ENCODE measurements at regions not wholly inside any gene's neighbourhood (a gene's known extent, or its start where the extent isn't known, plus 50 kb on each side); places are given as distances from the start of the nearest gene placed in this dataset.

DNA sequence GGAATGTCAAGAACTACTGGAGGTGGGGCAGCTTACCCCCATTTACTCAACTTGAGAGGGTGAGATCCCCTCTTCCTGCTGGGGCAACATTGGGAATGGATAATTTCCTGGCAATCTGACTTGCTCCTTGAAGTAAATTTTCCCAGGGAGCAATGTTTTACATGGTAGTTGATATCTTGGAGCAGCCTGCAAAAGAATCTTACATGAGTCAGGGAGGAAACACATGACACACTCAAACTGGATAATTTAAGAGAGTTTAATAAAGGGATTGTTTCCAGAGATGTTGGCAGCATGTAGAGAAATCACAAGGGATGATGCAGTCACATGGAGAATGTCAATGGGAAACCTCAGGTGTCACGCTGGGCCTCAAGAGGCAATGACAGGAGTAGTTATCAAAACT, 212.5 kb downstream of the GAS1 start:
- Histone ChIP-seq H3K4me1 (ENCODE audit: low read length) (no peaks in the 10 kb centered on the region), H4K20me1 (ENCODE audit: insufficient read depth, low read length) (no peaks in the 10 kb centered on the region), H3K9ac (ENCODE audit: low read length) (no peak overlapping the region), H3K27ac (ENCODE audit: low read length) (no peak overlapping the region), H3K79me2 (ENCODE audit: low read length) (no peaks in the 10 kb centered on the region), H3K9me3 (ENCODE audit: insufficient read depth, low read length) (no peaks in the 10 kb centered on the region), H2AFZ (ENCODE audit: low read depth, low read length) (no peak overlapping the region), H3K4me2 (ENCODE audit: low read length) (no peak overlapping the region), H3K4me3 (ENCODE audit: low read length) (no peak overlapping the region), H3K27me3 (ENCODE audit: low read depth, low read length) (no peaks in the 10 kb centered on the region), H3K36me3 (replicated peaks; ENCODE audit: low read depth, low read length) (no peaks in the 10 kb centered on the region)
- TF ChIP-seq EZH2phosphoT487 (IDR thresholded peaks at IDR 0.05; ENCODE audit: low read depth): no peak
- TF ChIP-seq, protein P1, sequence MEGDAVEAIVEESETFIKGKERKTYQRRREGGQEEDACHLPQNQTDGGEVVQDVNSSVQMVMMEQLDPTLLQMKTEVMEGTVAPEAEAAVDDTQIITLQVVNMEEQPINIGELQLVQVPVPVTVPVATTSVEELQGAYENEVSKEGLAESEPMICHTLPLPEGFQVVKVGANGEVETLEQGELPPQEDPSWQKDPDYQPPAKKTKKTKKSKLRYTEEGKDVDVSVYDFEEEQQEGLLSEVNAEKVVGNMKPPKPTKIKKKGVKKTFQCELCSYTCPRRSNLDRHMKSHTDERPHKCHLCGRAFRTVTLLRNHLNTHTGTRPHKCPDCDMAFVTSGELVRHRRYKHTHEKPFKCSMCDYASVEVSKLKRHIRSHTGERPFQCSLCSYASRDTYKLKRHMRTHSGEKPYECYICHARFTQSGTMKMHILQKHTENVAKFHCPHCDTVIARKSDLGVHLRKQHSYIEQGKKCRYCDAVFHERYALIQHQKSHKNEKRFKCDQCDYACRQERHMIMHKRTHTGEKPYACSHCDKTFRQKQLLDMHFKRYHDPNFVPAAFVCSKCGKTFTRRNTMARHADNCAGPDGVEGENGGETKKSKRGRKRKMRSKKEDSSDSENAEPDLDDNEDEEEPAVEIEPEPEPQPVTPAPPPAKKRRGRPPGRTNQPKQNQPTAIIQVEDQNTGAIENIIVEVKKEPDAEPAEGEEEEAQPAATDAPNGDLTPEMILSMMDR (IDR thresholded peaks at IDR 0.05; ENCODE audit: low read depth, low read length): no peak

DNA sequence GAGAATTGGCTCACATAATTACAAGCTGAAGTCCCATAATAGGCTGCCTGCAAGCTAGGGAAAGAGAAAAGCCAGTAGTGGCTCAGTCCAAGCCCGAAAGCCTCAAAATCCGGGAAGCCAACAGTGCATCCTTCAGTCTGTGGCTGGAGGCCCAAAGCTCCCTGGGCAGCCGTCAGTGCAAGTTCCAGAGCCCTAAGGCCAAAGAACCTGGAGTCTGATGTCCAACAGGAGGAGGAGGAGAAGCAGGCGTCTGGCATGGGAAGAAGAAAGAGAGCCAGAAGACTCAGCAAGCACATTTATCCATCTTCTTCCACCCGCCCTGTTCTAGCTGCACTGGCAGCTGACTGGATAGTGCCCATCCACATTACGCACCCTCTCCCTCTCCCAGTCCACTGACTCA, 213.4 kb downstream of the GAS1 start:
- Histone ChIP-seq H3K36me3 (replicated peaks; ENCODE audit: low read depth, low read length) (no peaks in the 10 kb centered on the region), H2AFZ (ENCODE audit: low read depth, low read length) (no peak overlapping the region), H3K79me2 (ENCODE audit: low read length) (no peaks in the 10 kb centered on the region), H3K27me3 (ENCODE audit: low read depth, low read length) (no peaks in the 10 kb centered on the region), H3K9me3 (ENCODE audit: insufficient read depth, low read length) (no peaks in the 10 kb centered on the region), H4K20me1 (ENCODE audit: insufficient read depth, low read length) (no peaks in the 10 kb centered on the region), H3K27ac (ENCODE audit: low read length) (no peak overlapping the region), H3K9ac (ENCODE audit: low read length) (no peak overlapping the region), H3K4me3 (ENCODE audit: low read length) (no peak overlapping the region), H3K4me2 (ENCODE audit: low read length) (no peak overlapping the region), H3K4me1 (ENCODE audit: low read length) (no peaks in the 10 kb centered on the region)
- TF ChIP-seq EZH2phosphoT487 (IDR thresholded peaks at IDR 0.05; ENCODE audit: low read depth): no peak
- TF ChIP-seq, protein P1 (IDR thresholded peaks at IDR 0.05; ENCODE audit: low read depth, low read length): no peak

DNA sequence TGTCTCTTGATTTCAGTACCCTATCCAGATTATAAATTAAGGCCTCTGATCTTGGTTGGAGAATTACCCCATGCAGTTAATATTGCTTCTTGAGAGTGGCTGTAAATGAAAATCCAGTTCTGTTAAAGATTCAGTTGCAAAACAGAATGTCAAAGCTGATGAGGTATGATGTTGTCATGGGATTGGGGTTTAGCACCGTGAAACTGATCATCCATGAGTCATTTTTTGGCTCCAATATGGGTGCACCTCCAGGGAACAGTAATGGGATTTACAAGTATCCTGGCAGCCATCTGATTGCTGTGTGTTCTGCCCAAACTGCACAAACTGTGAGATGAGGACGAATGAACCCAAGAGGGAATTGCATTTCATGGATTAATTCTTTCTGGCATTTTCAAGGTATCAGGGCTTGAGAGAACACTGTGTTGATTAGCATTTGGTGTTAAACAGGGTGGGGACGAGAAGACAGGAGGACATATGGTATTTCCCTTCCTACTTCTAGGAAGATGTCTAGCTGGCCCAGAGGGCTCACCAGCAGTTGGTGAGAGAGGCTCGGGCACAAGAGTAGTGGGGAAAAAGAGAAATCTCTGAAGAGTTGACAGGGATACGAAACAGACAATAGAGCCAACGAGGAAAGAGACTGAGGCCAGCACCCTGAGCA, 214.7 kb downstream of the GAS1 start:
- no peak overlapping the region for H3K27ac ChIP-seq (ENCODE audit: low read length)
- no peak overlapping the region for H3K9ac ChIP-seq (ENCODE audit: low read length)
- H3K4me1 ChIP-seq (ENCODE audit: low read length): no peaks in the 10 kb centered on the region
- no peaks in the 10 kb centered on the region for H3K36me3 ChIP-seq (replicated peaks; ENCODE audit: low read depth, low read length)
- TF ChIP-seq, protein P1 (IDR thresholded peaks at IDR 0.05; ENCODE audit: low read depth, low read length): no peak
- no peak for TF ChIP-seq EZH2phosphoT487 (IDR thresholded peaks at IDR 0.05; ENCODE audit: low read depth)
- H3K9me3 ChIP-seq (ENCODE audit: insufficient read depth, low read length): no peaks in the 10 kb centered on the region
- no peaks in the 10 kb centered on the region for H4K20me1 ChIP-seq (ENCODE audit: insufficient read depth, low read length)
- H3K4me2 ChIP-seq (ENCODE audit: low read length): no peak overlapping the region
- no peak overlapping the region for H2AFZ ChIP-seq (ENCODE audit: low read depth, low read length)
- H3K79me2 ChIP-seq (ENCODE audit: low read length): no peaks in the 10 kb centered on the region
- H3K27me3 ChIP-seq (ENCODE audit: low read depth, low read length): no peaks in the 10 kb centered on the region
- H3K4me3 ChIP-seq (ENCODE audit: low read length): no peak overlapping the region

DNA sequence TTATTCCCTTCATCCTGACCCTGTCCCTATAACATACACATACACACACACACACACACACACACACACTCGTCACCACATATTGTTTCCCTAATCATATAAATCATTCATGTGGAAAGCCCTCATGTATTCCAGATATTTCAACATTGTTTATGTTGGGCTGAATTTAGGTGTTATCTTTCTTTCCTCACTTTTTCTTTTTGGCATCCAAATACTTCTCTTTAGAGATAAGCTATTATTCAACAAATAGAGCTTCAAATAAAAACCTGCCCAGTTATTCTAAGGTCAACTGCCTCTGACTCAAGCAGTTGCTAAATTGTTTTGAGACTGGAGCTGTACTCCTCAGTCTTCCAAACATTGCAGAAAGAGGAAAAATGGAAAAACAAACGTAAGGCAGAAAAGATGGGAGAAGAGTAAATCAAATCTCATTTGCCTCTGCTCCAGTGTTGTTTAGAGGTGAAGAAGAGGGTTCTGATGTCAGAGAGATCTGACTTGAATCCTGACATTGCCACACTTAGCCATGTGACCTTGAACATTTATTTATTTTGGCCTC, 215.7 kb downstream of the GAS1 start:
- Histone ChIP-seq H3K36me3 (replicated peaks; ENCODE audit: low read depth, low read length) (no peaks in the 10 kb centered on the region), H3K79me2 (ENCODE audit: low read length) (no peaks in the 10 kb centered on the region), H2AFZ (ENCODE audit: low read depth, low read length) (no peak overlapping the region), H3K27me3 (ENCODE audit: low read depth, low read length) (no peaks in the 10 kb centered on the region), H3K27ac (ENCODE audit: low read length) (no peak overlapping the region), H3K9ac (ENCODE audit: low read length) (no peak overlapping the region), H3K4me1 (ENCODE audit: low read length) (no peaks in the 10 kb centered on the region), H3K4me3 (ENCODE audit: low read length) (no peak overlapping the region), H3K9me3 (ENCODE audit: insufficient read depth, low read length) (no peaks in the 10 kb centered on the region), H3K4me2 (ENCODE audit: low read length) (no peak overlapping the region), H4K20me1 (ENCODE audit: insufficient read depth, low read length) (no peaks in the 10 kb centered on the region)
- TF ChIP-seq, protein P1 (IDR thresholded peaks at IDR 0.05; ENCODE audit: low read depth, low read length): no peak
- TF ChIP-seq EZH2phosphoT487 (IDR thresholded peaks at IDR 0.05; ENCODE audit: low read depth): no peak
